ENCODE measurements at regions not wholly inside any gene's neighbourhood (a gene's known extent, or its start where the extent isn't known, plus 50 kb on each side); places are given as distances from the start of the nearest gene placed in this dataset.

DNA sequence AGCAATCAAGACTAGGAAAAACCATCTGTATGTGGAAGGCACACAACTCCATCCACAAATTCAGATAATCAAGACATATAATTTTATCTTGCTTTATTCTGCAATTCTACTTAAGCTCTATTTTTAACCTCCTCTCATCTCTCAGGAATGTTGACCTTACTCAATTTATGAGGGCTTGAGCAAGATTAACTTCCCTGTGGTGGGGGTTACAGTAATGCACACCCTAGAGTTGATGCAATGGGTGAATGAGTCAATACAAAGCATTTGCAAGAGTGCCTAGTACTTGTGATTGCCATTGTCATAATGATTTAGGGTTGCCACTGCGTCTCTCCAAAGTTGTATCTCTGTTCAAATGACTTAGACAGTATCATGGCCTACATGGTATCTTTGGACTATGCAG is 1598.4 kb upstream of the TMEM132C start:
- Histone ChIP-seq H3K9me3 (peaks cover 0 to 11% (median 5%) of the 10 kb centered on the region in 8 donors), H3K27me3 (replicated peaks in 1 of 7) (no peaks in the 10 kb centered on the region), H3K27ac (no peak overlapping the region), H3K4me3 (no peak overlapping the region), H3K36me3 (no peaks in the 10 kb centered on the region), H3K4me1 (no peaks in the 10 kb centered on the region)
- DNase-seq: no peak
- WGBS, 5 donors: 69 to 86% (median 80%) methylated on average over 1 of the region's 1 CpG
- TF ChIP-seq CTCF (IDR thresholded peaks at IDR 0.05 in 8 of 11, conservative IDR thresholded peaks at IDR 0.05 in 3 of 11): no peak
- no peak for TF ChIP-seq POLR2A (IDR thresholded peaks at IDR 0.05)
- no peak for TF ChIP-seq POLR2AphosphoS5 (IDR thresholded peaks at IDR 0.05)
- intact Hi-C loops (cut with DNase I; ENCODE audit: low total_unique reads): no loop called here

- DNase-seq: no peak
- TF ChIP-seq CTCF (IDR thresholded peaks at IDR 0.05 in 8 of 11, conservative IDR thresholded peaks at IDR 0.05 in 3 of 11) (no peak), POLR2A (IDR thresholded peaks at IDR 0.05) (no peak), POLR2AphosphoS5 (IDR thresholded peaks at IDR 0.05) (no peak)
- Histone ChIP-seq H3K27ac (no peak overlapping the region), H3K27me3 (replicated peaks in 1 of 7) (no peaks in the 10 kb centered on the region), H3K9me3 (peaks cover 0 to 7% (median 3%) of the 10 kb centered on the region in 8 donors), H3K4me3 (no peak overlapping the region), H3K36me3 (no peaks in the 10 kb centered on the region), H3K4me1 (no peaks in the 10 kb centered on the region)
- 49 to 84% (median 62%) methylated on average over 2 of the region's 2 CpGs for WGBS, 5 donors
- intact Hi-C loops (cut with DNase I; ENCODE audit: low total_unique reads): no loop called here
Observed at GRCh38 chr12:126668961-126669360, 1598.0 kb upstream of the TMEM132C start.

DNA sequence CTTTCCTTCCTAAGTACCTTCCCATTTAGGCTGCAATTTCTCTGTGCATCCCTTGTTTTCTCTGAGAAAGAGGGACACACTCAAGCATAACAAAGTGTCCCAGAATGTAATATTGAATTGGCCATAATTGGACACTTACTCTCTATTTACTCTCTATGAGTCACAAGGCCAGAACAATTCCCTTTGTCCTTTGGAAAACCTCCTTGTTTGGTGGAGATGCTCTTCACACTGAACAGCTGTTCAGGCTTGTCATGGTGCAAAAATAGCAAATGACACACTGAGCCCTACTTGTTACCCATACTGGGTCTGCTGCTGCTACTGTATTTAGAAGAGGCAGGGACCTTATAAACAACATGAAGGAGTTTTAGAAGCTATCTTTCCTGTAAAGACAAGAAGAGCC is 1590.5 kb upstream of the TMEM132C start:
- Histone ChIP-seq H3K27ac (no peak overlapping the region), H3K27me3 (replicated peaks in 1 of 7) (no peaks in the 10 kb centered on the region), H3K4me3 (no peak overlapping the region), H3K36me3 (no peaks in the 10 kb centered on the region), H3K9me3 (peaks cover 0 to 7% (median 3%) of the 10 kb centered on the region in 8 donors), H3K4me1 (no peaks in the 10 kb centered on the region)
- no peak for DNase-seq
- TF ChIP-seq POLR2AphosphoS5 (IDR thresholded peaks at IDR 0.05) (no peak), CTCF (IDR thresholded peaks at IDR 0.05 in 8 of 11, conservative IDR thresholded peaks at IDR 0.05 in 3 of 11) (no peak), POLR2A (IDR thresholded peaks at IDR 0.05) (no peak)
- intact Hi-C loops (cut with DNase I; ENCODE audit: low total_unique reads): no loop called here

DNA sequence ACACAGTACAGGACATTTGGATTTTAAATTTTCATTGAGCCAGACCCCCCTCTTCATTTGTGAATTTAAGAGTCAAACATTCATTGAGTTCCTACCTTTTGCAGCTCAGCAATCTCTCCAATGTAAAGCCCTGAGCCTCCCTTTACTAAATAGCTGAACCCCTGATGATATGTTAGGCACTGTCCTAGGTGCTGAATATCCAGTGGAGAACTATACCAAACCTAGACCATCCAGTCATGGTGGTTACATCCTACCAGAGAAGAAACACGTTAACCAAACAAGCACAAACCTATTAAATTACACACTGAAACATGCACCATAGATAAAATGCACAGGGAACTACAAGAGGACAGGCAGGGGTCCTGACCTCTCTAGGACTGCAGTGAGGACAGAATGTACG is 1585.3 kb upstream of the TMEM132C start:
- H3K36me3 ChIP-seq: no peaks in the 10 kb centered on the region
- intact Hi-C loops (cut with DNase I; ENCODE audit: low total_unique reads): no loop called here
- no peaks in the 10 kb centered on the region for H3K27me3 ChIP-seq (replicated peaks in 1 of 7)
- 49 to 55% (median 53%) methylated on average over 2 of the region's 2 CpGs for WGBS, 5 donors
- no peaks in the 10 kb centered on the region for H3K4me1 ChIP-seq
- peaks cover 0 to 22% (median 11%) of the 10 kb centered on the region in 8 donors for H3K9me3 ChIP-seq
- no peak for TF ChIP-seq POLR2A (IDR thresholded peaks at IDR 0.05)
- TF ChIP-seq CTCF (IDR thresholded peaks at IDR 0.05 in 8 of 11, conservative IDR thresholded peaks at IDR 0.05 in 3 of 11): no peak
- no peak for TF ChIP-seq POLR2AphosphoS5 (IDR thresholded peaks at IDR 0.05)
- H3K27ac ChIP-seq: no peak overlapping the region
- H3K4me3 ChIP-seq: no peak overlapping the region
- DNase-seq: no peak
